Stimulated activated CD4-positive, alpha-beta T cell treated with anti-CD3 and anti-CD28 coated beads, TNF-alpha, amount 100 ng/mL, for 48 hours (primary cell): ENCODE measurements at regions not wholly inside any gene's neighbourhood (a gene's known extent, or its start where the extent isn't known, plus 50 kb on each side); places are given as distances from the start of the nearest gene placed in this dataset.
A peak's percentile ranks its signal among the peaks of the same experiment; 100 is the strongest.

Source experiments
- DNase-seq, 3 donors: peaks; one replicate each; pipeline ENCODE4 v3.0.0-alpha.2; 2020; ENCODE audit warnings: low read depth in 3 of 3

- no peak for DNase-seq
These were observed 243.2 kb downstream of the SPTSSA start for GRCh38 chr14:34218881-34219280.

GRCh38 chr14:34214961-34215360 is 247.1 kb downstream of the SPTSSA start:
- no peak for DNase-seq

DNA sequence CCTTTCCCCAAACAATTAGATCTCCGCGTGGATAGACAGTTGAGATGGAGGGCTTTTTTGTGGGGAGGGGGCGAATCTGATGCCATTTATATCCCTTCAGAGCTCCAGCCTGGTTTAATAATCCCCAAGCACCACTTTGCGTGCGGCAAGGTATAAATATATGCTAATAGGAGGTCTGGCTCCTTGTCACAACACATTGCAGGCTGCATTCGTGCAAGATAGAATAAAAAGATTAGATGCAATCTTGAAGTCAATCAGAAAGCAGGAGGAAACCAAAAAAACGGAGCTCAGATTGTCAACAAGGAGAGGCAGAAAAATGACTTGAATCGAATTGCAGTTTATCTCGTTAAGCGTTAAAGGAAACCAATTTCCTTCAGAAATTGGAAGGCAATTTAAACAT is 248.7 kb downstream of the SPTSSA start:
- no peak for DNase-seq

DNA sequence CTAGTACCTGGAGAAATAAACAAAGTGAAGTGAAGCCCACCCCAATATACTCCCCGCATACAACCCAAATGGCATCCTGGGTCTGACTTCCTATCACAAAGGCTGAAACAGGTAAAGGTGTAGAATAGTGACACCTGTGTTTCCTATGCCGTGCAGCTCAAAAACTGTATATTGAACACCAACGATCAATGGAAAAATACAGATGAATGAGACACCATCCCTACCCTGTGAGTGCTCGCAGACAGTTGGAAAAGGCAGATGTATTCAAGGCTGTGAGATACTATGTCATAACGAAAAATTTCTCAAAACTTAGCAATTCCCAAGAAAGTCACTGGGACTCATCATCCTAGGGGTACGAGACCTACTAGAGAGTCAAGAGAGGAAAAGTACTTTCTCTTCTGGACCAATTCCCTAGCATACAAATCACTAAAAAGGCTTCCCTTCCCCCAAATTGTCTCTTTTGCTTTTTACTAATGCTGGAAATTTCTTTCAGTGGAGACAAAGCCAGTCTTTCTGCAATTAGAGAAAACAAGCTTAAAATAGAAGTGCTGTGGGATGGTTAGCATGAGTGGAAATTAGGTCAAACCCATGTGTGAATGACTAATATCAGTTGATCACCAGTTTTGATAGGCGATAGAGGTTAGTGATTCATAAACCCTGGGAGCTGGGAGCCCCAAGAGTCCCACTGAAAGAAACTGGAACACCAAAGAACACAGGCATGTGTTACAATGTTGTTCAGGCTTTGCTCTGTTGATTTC is 249.7 kb downstream of the SPTSSA start:
- DNase-seq = no peak

GRCh38 chr14:34211732-34212131 is 250.3 kb downstream of the SPTSSA start:
- DNase-seq = no peak

DNA sequence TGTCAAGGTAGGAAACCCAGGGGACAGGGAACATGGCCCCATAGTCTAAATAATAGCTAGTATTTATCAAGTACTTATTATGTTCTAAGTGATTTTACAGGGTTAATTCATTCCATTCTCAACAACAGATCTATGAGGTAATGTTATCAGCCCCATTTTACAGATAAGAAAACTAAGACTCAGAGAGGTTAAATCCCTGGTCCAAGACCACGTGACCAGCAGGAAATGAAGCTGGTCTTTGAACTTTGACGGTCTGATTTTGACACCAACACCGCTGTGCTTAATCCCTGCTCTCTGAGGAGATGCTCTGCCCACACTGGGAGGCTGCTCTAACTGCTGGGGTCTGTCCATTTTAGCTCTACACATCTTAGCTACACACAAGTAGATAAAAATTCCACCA is 253.5 kb downstream of the SPTSSA start:
- no peak for DNase-seq

- no peak for DNase-seq
These were observed 254.9 kb upstream of the EGLN3 start for GRCh38 chr14:34205799-34206198.

- no peak for DNase-seq
These were observed 253.9 kb upstream of the EGLN3 start for GRCh38 chr14:34204774-34205173.

GRCh38 chr14:34203251-34203722 is 252.4 kb upstream of the EGLN3 start:
- no peak for DNase-seq

DNA sequence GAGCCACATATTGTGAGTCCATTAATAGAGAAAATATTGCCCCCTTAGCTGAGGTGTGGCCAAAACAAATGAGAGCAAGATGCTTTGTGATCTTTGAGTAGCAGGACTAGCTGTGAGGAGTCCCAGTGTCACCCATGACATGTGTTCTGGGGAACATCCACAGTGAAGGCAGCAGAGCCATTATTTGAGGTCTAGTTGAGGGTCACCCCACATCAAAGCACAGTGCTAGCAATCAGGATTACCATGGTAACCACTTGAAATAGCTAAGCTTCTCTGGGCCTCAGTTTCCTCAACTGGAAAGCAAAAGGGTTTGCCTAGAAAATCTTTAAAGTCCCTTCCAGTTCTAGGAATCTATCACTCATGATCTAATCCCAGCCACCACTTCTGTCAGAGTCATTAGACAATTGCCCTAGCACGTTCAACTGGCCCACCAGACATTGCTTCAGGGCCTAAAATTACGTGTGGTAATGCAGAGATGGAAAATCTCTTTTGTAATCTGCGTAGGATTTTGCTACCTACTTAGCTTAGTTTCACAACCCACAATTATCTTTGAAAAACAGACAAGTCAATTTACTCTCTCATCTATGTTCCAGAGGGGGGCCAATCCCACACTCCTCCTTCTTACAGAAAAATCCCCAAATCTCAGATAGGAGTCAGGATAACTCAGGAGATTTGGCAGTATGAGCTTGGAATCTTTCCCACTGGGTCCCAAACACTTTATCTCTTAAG is 251.2 kb upstream of the EGLN3 start:
- DNase-seq = no peak

DNA sequence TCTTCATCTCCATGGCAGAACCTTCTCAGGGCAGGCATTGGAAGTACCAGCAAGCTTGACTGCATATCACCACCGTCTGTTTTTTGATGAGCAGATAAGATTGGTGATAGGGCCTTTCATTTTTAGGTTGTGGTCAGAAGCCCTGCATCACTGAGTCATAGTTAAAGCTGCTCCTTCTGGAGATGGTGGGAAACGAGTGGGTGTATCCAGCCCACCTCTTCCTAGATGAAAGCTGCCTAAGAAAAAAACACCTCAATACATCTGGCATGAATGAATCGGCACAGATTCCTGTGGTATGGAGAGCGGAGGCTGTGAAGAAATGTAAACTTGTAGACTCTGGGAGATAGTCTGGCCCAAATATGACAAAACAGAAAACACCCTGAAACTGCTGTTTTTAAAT is 248.7 kb upstream of the EGLN3 start:
- DNase-seq = peak; percentile 13 to 23 (median 23)

DNA sequence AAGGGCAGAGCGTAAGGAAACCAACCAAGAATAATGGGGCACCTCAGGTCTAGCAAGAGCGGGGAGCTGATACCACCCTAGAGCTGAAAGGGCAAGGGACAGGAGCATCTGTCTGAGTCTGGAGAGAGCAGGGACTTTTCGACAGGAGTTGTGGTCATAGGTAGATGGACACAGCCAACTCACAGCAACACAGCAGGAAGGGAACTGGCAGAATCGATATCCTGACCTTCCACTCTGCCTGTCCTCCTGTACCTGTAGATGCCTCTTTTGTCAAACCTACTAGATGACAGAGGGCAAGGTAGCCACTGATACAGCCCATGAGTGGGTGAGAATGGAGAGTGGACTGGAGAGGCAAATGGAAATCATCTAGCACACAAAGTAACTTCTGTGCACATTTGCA is 247.2 kb upstream of the EGLN3 start:
- no peak for DNase-seq

GRCh38 chr14:34195964-34196363 is 245.1 kb upstream of the EGLN3 start:
- no peak for DNase-seq

GRCh38 chr14:34190717-34191116 is 239.8 kb upstream of the EGLN3 start:
- DNase-seq = no peak

GRCh38 chr14:34189866-34190265 is 239.0 kb upstream of the EGLN3 start:
- no peak for DNase-seq

GRCh38 chr14:34187519-34188044 is 236.7 kb upstream of the EGLN3 start:
- no peak for DNase-seq

DNA sequence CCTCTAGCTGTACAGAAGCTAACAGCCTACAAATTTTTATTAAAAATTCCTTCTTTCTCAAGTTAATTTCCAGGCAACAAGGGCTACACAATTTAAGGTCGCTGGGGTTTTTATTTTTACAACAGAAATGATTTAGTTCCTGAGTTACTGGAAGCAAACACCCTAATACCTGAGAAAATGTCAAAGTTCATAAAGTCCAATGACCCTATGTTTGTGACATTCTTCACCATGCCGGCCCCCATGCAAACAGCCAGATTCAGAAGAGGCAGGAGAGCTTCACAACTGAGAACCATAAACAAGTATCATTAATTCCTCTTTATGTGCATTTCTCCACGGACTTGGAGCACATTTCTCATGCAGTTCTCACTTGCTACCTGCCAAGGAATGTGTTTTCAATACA is 236.2 kb upstream of the EGLN3 start:
- DNase-seq = no peak

GRCh38 chr14:34184126-34184525 is 233.3 kb upstream of the EGLN3 start:
- DNase-seq = no peak

GRCh38 chr14:34183478-34183877 is 232.6 kb upstream of the EGLN3 start:
- DNase-seq = no peak

DNA sequence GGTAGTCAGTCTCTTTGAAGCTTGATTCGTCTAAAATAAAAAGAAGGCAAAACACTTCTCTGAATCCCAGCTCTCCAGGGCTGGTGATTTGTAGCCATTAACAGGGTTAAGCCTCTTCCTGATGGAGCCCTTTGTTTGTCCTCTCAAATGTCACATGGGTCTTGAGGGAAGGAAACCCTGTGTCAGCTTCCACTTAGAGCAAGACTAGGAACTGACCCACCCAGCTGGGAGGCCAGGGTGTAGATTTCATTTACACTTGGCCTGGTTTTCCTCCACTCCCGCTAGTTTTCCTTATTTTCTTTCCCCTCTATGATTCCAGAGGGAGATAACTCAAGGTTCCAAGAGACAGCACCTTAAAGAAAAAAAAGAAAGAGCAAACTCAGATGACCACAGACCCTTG is 230.5 kb upstream of the EGLN3 start:
- no peak for DNase-seq

GRCh38 chr14:34180869-34181268 is 230.0 kb upstream of the EGLN3 start:
- no peak for DNase-seq

GRCh38 chr14:34180434-34180833 is 229.6 kb upstream of the EGLN3 start:
- no peak for DNase-seq

GRCh38 chr14:34179727-34180126 is 228.9 kb upstream of the EGLN3 start:
- DNase-seq = no peak
